CD4-positive, alpha-beta memory T cell (primary cell): ENCODE measurements at regions not wholly inside any gene's neighbourhood (a gene's known extent, or its start where the extent isn't known, plus 50 kb on each side); places are given as distances from the start of the nearest gene placed in this dataset.

Source experiments
- CTCF ChIA-PET: fragments of 350-600 bp; sonication (Branson Sonifier 250); formaldehyde crosslinking; loops from one replicate; lab custom pipeline; 2021; ENCODE audit warnings: inconsistent platforms; ENCODE audit not compliant: partially characterized antibody; lab: Charles Lee
- POLR2A ChIA-PET: fragments of 350-600 bp; sonication (Branson Sonifier 250); formaldehyde crosslinking; loops from one replicate; lab custom pipeline; 2021; ENCODE audit not compliant: partially characterized antibody; lab: Charles Lee
- DNase-seq, 5 donors: peaks; one replicate each; pipeline versions ENCODE4 v3.0.0 to v3.0.0-alpha.2; 2020 to 2022; ENCODE audit warnings: mixed read lengths in 1 of 5
- H3K27ac ChIP-seq: one replicate; pipeline ENCODE4 v1.7.0; 2013; ENCODE audit warnings: low read depth, low read length
- H3K27me3 ChIP-seq: 2 replicates; pipeline ENCODE4 v1.7.0; 2013; ENCODE audit warnings: mild to moderate bottlenecking, low read length, moderate library complexity; ENCODE audit not compliant: insufficient read depth
- H3K36me3 ChIP-seq: 2 replicates; pipeline ENCODE4 v1.7.0; 2013; ENCODE audit warnings: mild to moderate bottlenecking, low read length, moderate library complexity; ENCODE audit not compliant: insufficient read depth
- H3K4me1 ChIP-seq: 2 replicates; pipeline ENCODE4 v1.7.0; 2013; ENCODE audit warnings: mild to moderate bottlenecking, low read length, moderate library complexity; ENCODE audit not compliant: insufficient read depth
- H3K4me3 ChIP-seq, 2 donors: one replicate each; pipeline ENCODE4 v1.7.0; 2013; ENCODE audit warnings: low read length in 2 of 2, mild to moderate bottlenecking in 1 of 2
- H3K9me3 ChIP-seq, 2 donors: one replicate each; pipeline ENCODE4 v1.7.0; 2013; ENCODE audit warnings: low read length in 2 of 2, control low read depth in 1 of 2; ENCODE audit not compliant: control insufficient read depth in 1 of 2
- H3K27ac Mint-ChIP-seq, 7 donors: one replicate each; pipeline ENCODE4 v1.8.0; 2020 to 2021; ENCODE audit warnings: mixed read lengths in 7 of 7, mild to moderate bottlenecking in 6 of 7, inconsistent platforms in 3 of 7, moderate library complexity in 3 of 7
- H3K27me3 Mint-ChIP-seq, 2 donors: one replicate each; pipeline ENCODE4 v1.8.0; 2020 to 2021; ENCODE audit warnings: mixed read lengths in 2 of 2
- H3K36me3 Mint-ChIP-seq, 2 donors: one replicate each; pipeline ENCODE4 v1.8.0; 2020 to 2021; ENCODE audit warnings: mixed read lengths in 2 of 2, inconsistent platforms in 1 of 2, mild to moderate bottlenecking in 1 of 2
- H3K4me1 Mint-ChIP-seq, 4 donors: one replicate each; pipeline ENCODE4 v1.8.0; 2020 to 2021; ENCODE audit warnings: mixed read lengths in 4 of 4, mild to moderate bottlenecking in 1 of 4
- H3K4me3 Mint-ChIP-seq, 8 donors: one replicate each; pipeline ENCODE4 v1.8.0; 2020 to 2021; ENCODE audit warnings: mixed read lengths in 8 of 8, mild to moderate bottlenecking in 7 of 8, moderate library complexity in 6 of 8, inconsistent platforms in 3 of 8
- H3K9me3 Mint-ChIP-seq, 8 donors: one replicate each; pipeline ENCODE4 v1.8.0; 2020 to 2021; ENCODE audit warnings: mixed read lengths in 8 of 8, mild to moderate bottlenecking in 5 of 8, inconsistent platforms in 3 of 8, moderate library complexity in 1 of 8
- intact Hi-C: fragments of 100-400 bp; cut with micrococcal nuclease; formaldehyde crosslinking; loops from one replicate; pipeline ENCODE4 v1.15.1; 2023

- Mint-ChIP-seq H3K27ac (no peak overlapping the region), H3K27me3 (peaks cover 0 to 3% of the 10 kb centered on the region in 2 donors), H3K4me3 (no peak overlapping the region), H3K36me3 (no peaks in the 10 kb centered on the region), H3K4me1 (no peaks in the 10 kb centered on the region), H3K9me3 (no peaks in the 10 kb centered on the region)
- Histone ChIP-seq H3K4me3 (no peak overlapping the region), H3K27me3 (no peaks in the 10 kb centered on the region), H3K27ac (no peak overlapping the region), H3K4me1 (no peaks in the 10 kb centered on the region), H3K9me3 (no peaks in the 10 kb centered on the region), H3K36me3 (no peaks in the 10 kb centered on the region)
- POLR2A ChIA-PET, result no interaction called here
- no peak for DNase-seq
- intact Hi-C loops, result no loop called here
- CTCF ChIA-PET, result no interaction called here
Measured at GRCh38 chr4:73348185-73348584, 55.9 kb upstream of the ALB start.

- no peaks in the 10 kb centered on the region for H3K4me1 Mint-ChIP-seq
- intact Hi-C loops, result no loop called here
- ChIA-PET CTCF (no interaction called here), POLR2A (no interaction called here)
- no peak overlapping the region for H3K27ac Mint-ChIP-seq
- H3K27me3 ChIP-seq, result no peaks in the 10 kb centered on the region
- H3K4me3 ChIP-seq, result no peak overlapping the region
- H3K4me3 Mint-ChIP-seq, result no peak overlapping the region
- no peaks in the 10 kb centered on the region for H3K36me3 Mint-ChIP-seq
- no peak for DNase-seq
- no peaks in the 10 kb centered on the region for H3K9me3 Mint-ChIP-seq
- no peaks in the 10 kb centered on the region for H3K9me3 ChIP-seq
- H3K4me1 ChIP-seq, result no peaks in the 10 kb centered on the region
- peaks cover 0 to 4% of the 10 kb centered on the region in 2 donors for H3K27me3 Mint-ChIP-seq
- H3K27ac ChIP-seq, result no peak overlapping the region
- no peaks in the 10 kb centered on the region for H3K36me3 ChIP-seq
Measured at GRCh38 chr4:73347497-73347896, 56.6 kb upstream of the ALB start.

- H3K36me3 ChIP-seq, result no peaks in the 10 kb centered on the region
- H3K9me3 ChIP-seq, result no peaks in the 10 kb centered on the region
- POLR2A ChIA-PET, result no interaction called here
- no peaks in the 10 kb centered on the region for H3K27me3 ChIP-seq
- Mint-ChIP-seq H3K4me3 (no peak overlapping the region), H3K27me3 (peaks cover 0 to 7% of the 10 kb centered on the region in 2 donors), H3K27ac (no peak overlapping the region), H3K36me3 (no peaks in the 10 kb centered on the region), H3K9me3 (no peaks in the 10 kb centered on the region), H3K4me1 (no peaks in the 10 kb centered on the region)
- CTCF ChIA-PET, result no interaction called here
- no peak overlapping the region for H3K4me3 ChIP-seq
- DNase-seq, result no peak
- intact Hi-C loops, result no loop called here
- H3K27ac ChIP-seq, result no peak overlapping the region
- no peaks in the 10 kb centered on the region for H3K4me1 ChIP-seq
Measured at GRCh38 chr4:73345399-73345975, 58.6 kb upstream of the ALB start.

GRCh38 chr4:73344106-73344505 lies 60.0 kb upstream of the ALB start:
- H3K4me1 ChIP-seq, result no peaks in the 10 kb centered on the region
- H3K27ac ChIP-seq, result no peak overlapping the region
- no peak overlapping the region for H3K27ac Mint-ChIP-seq
- DNase-seq, result no peak
- no peaks in the 10 kb centered on the region for H3K36me3 Mint-ChIP-seq
- no peaks in the 10 kb centered on the region for H3K27me3 ChIP-seq
- ChIA-PET POLR2A (no interaction called here), CTCF (no interaction called here)
- H3K4me3 ChIP-seq, result no peak overlapping the region
- H3K27me3 Mint-ChIP-seq, result peaks cover 0 to 7% of the 10 kb centered on the region in 2 donors
- no peaks in the 10 kb centered on the region for H3K9me3 ChIP-seq
- no peak overlapping the region for H3K4me3 Mint-ChIP-seq
- no peaks in the 10 kb centered on the region for H3K9me3 Mint-ChIP-seq
- no peaks in the 10 kb centered on the region for H3K36me3 ChIP-seq
- intact Hi-C loops, result no loop called here
- no peaks in the 10 kb centered on the region for H3K4me1 Mint-ChIP-seq

GRCh38 chr4:73343432-73343831 lies 60.7 kb upstream of the ALB start:
- H3K4me3 Mint-ChIP-seq, result no peak overlapping the region
- POLR2A ChIA-PET, result no interaction called here
- H3K27ac Mint-ChIP-seq, result no peak overlapping the region
- peaks cover 0 to 9% of the 10 kb centered on the region in 2 donors for H3K27me3 Mint-ChIP-seq
- H3K4me1 Mint-ChIP-seq, result no peaks in the 10 kb centered on the region
- Histone ChIP-seq H3K4me3 (no peak overlapping the region), H3K4me1 (no peaks in the 10 kb centered on the region), H3K9me3 (no peaks in the 10 kb centered on the region), H3K27me3 (no peaks in the 10 kb centered on the region), H3K27ac (no peak overlapping the region), H3K36me3 (no peaks in the 10 kb centered on the region)
- no peak for DNase-seq
- no peaks in the 10 kb centered on the region for H3K36me3 Mint-ChIP-seq
- intact Hi-C loops, result no loop called here
- peaks cover 0 to 1% (median 0%) of the 10 kb centered on the region in 8 donors for H3K9me3 Mint-ChIP-seq
- CTCF ChIA-PET, result no interaction called here

- Histone ChIP-seq H3K27ac (no peak overlapping the region), H3K4me3 (no peak overlapping the region), H3K27me3 (no peaks in the 10 kb centered on the region), H3K4me1 (no peaks in the 10 kb centered on the region), H3K9me3 (no peaks in the 10 kb centered on the region), H3K36me3 (no peaks in the 10 kb centered on the region)
- ChIA-PET POLR2A (no interaction called here), CTCF (no interaction called here)
- peaks cover 0 to 10% of the 10 kb centered on the region in 2 donors for H3K27me3 Mint-ChIP-seq
- no peaks in the 10 kb centered on the region for H3K36me3 Mint-ChIP-seq
- no peak overlapping the region for H3K27ac Mint-ChIP-seq
- intact Hi-C loops, result no loop called here
- H3K4me3 Mint-ChIP-seq, result no peak overlapping the region
- peaks cover 0 to 2% (median 0%) of the 10 kb centered on the region in 8 donors for H3K9me3 Mint-ChIP-seq
- no peaks in the 10 kb centered on the region for H3K4me1 Mint-ChIP-seq
- DNase-seq, result no peak
Measured at GRCh38 chr4:73341454-73341853, 62.6 kb upstream of the ALB start.

- H3K27me3 ChIP-seq, result no peaks in the 10 kb centered on the region
- no peaks in the 10 kb centered on the region for H3K36me3 ChIP-seq
- no peaks in the 10 kb centered on the region for H3K4me1 ChIP-seq
- no peaks in the 10 kb centered on the region for H3K4me1 Mint-ChIP-seq
- no peak for DNase-seq
- H3K9me3 Mint-ChIP-seq, result peaks cover 0 to 2% (median 0%) of the 10 kb centered on the region in 8 donors
- H3K36me3 Mint-ChIP-seq, result no peaks in the 10 kb centered on the region
- no peak overlapping the region for H3K4me3 ChIP-seq
- H3K27me3 Mint-ChIP-seq, result peaks cover 0 to 10% of the 10 kb centered on the region in 2 donors
- CTCF ChIA-PET, result no interaction called here
- no peak overlapping the region for H3K4me3 Mint-ChIP-seq
- no peak overlapping the region for H3K27ac Mint-ChIP-seq
- H3K9me3 ChIP-seq, result no peaks in the 10 kb centered on the region
- POLR2A ChIA-PET, result no interaction called here
- no peak overlapping the region for H3K27ac ChIP-seq
- intact Hi-C loops, result no loop called here
Measured at GRCh38 chr4:73340917-73341316, 63.2 kb upstream of the ALB start.

GRCh38 chr4:73335679-73336078 lies 68.4 kb upstream of the ALB start:
- Histone ChIP-seq H3K27ac (no peak overlapping the region), H3K4me1 (no peaks in the 10 kb centered on the region), H3K4me3 (no peak overlapping the region), H3K9me3 (no peaks in the 10 kb centered on the region), H3K36me3 (no peaks in the 10 kb centered on the region), H3K27me3 (no peaks in the 10 kb centered on the region)
- Mint-ChIP-seq H3K36me3 (no peaks in the 10 kb centered on the region), H3K27me3 (peaks cover 2 to 3% of the 10 kb centered on the region in 2 donors), H3K4me1 (no peaks in the 10 kb centered on the region), H3K27ac (no peak overlapping the region), H3K4me3 (no peak overlapping the region), H3K9me3 (peaks cover 0 to 4% (median 0%) of the 10 kb centered on the region in 8 donors)
- DNase-seq, result no peak
- POLR2A ChIA-PET, result no interaction called here
- CTCF ChIA-PET, result no interaction called here
- intact Hi-C loops, result no loop called here
